NCI-H774 (cell line): ENCODE measurements at regions not wholly inside any gene's neighbourhood (a gene's known extent, or its start where the extent isn't known, plus 50 kb on each side); places are given as distances from the start of the nearest gene placed in this dataset.
"Not testable (repeated sequence)": the region's sequence is repeated elsewhere in the genome, so short reads cannot be mapped to it uniquely, and the experiment has no call there.

ENCODE experiments used
- DNase-seq: peaks from one replicate; lab custom pipeline; 2025; lab: John Stamatoyannopoulos, UW

DNA sequence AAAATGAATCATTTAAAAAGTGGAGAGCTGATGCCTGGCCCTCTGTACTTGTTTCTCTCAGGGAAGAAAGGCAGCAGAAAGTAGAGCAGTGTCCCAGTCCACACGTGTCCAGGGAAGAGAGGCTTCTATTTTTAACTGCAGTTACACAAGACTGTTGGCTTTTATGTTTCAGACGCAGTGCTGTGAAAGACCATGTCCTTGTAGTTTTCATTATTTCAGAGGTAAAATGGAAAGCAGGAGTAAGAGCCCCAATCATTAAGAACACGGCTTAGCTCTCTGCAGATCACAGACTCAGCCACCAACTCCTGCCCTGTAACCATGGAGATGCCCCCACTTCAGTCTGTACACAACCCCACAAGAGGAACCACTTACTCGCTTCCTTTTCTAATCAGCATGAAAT lies 336.3 kb downstream of the DAD1 start:
- DNase-seq, result no peak

DNA sequence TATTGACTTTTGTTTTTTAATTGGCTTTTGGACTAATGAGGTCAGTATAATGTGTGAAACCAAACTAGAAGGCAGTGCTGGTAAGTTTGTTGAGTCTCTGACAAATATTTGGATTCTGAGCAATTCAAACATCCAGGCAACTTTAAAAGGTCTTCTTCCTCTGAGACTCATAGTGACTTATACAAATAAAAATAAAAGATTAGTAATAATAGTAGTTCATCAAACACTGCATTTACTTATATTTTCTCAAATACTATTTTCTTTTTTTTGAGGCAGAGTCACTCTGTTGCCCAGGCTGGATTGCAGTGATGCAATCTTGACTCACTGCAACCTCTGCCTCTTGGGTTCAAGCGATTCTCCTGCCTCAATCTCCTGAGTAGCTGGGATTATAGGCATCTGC lies 337.9 kb downstream of the DAD1 start:
- DNase-seq, result no peak

DNA sequence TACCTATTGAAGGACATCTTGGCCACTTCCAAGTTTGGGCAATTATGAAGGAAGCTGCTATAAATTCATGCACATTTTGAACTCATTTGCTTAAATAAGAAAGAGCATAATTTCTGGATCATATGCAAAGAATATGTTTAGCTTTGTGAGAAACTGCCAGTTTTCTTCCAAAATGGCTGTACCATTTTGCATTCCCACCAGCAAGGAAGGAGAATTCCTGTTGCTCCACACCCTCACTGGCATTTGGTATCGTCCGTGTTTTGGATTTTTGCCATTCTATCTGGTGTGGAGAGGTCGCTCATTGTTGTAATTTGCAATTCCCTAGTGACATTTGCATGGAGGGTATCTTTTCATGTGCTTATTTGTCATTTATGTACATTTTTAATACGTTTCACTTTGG lies 339.3 kb downstream of the DAD1 start:
- no peak for DNase-seq

DNA sequence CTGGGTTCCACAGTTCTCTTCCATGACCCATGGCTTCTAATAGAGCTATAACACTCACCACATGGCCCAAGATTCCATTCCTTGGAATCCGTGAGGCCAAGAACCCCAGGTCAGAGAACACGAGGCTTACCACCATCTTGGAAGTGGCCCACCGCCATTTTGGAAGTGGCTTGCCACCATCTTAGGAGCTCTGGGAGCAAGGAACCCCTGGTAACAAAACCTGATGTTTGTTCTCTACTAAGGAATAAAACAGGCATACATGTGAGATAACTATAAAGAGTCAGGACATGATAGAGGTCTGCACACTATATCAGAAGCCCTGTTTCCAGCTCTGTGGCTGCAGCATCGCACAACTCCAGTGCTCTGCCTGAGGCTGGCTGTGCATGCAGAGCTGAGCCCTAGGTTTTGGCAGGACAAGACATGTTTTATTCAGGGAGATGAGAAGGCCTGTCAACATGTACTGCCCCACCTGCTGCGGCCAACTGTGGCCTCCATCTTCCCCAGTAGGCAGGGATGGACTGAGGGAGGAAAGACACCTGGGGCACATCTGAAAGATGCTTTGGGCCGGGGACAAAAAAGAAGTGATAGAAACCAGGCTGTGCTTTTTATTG lies 344.9 kb downstream of the DAD1 start:
- DNase-seq, result no peak

- not testable (repeated sequence) for DNase-seq
Measured at GRCh38 chr14:22238320-22238719, 350.7 kb downstream of the DAD1 start.

GRCh38 chr14:22233377-22233776 lies 355.6 kb downstream of the DAD1 start:
- no peak for DNase-seq

- DNase-seq, result no peak
Measured at GRCh38 chr14:22232933-22233332, 356.1 kb downstream of the DAD1 start.

DNA sequence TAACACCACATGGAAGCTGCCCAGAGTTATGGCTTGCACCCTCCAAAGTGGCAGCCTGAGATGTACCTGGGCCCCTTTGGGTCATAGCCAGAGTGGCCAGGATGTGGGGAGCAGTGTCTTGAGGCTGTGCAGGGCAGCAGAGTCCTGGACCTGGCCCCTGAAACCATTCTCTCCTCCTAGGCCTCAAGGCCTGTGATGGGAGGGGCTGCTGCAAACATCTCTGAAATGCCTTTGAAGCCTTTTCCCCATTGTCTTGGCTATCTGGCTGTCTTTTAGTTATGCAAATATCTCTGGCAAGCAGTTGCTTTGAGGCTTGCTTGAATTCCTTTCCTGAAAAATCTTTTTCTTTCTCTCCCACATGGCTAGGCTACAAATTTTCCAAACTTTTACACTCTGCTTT lies 356.5 kb downstream of the DAD1 start:
- DNase-seq, result no peak

GRCh38 chr14:22231018-22231417 lies 358.0 kb downstream of the DAD1 start:
- DNase-seq, result no peak

- no peak for DNase-seq
Measured at GRCh38 chr14:22230517-22230916, 358.5 kb downstream of the DAD1 start.

- no peak for DNase-seq
Measured at GRCh38 chr14:22227084-22227483, 361.9 kb downstream of the DAD1 start.

GRCh38 chr14:22226381-22226780 lies 362.6 kb downstream of the DAD1 start:
- DNase-seq, result no peak

DNA sequence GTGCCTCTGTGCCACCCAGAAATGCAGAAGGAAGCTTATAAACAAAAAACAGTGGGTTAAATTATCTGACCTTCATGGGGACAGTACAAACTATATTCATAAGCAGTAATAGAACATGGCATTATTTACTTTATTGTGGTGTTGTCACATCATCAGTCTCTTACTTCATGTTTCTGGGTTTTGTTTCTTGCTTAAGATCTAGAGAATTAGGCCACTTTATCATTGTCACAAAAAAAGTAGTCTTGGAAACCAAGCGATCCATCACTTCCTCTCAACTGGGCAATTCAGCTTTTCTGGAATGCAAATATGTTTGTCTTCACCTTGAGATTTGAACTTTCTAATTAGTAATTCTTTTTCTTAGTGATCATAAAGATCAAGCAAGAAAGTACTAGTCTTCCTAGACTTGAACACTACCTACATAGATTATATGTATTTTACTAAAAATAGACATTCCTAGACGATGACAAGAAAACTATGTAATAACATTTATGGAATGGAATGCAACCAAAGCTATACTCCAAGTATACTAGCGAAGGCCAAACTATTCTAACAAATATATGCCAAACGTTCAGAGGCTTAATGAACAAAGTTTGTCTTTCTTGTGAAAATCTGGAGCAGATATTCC lies 363.4 kb downstream of the DAD1 start:
- DNase-seq, result no peak

DNA sequence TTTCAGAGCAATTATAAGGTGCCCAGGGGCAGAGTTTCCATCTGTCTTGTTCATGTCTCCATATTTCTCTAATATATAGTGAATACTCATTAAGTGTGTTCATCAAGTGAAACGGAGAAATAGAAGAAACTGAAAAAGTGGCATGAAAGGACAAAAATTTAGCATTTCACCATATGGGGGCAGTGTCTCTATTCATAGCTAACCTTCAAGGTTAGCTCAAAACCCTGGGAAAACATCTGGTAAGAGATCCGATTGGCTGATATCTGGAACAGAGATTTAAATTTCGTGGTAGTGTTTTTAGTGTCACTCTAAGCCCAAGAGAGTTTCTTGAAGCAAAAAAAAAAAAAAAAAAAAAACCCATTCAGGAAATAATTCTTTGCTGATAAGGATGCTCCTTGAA lies 367.5 kb downstream of the DAD1 start:
- DNase-seq, result no peak

- no peak for DNase-seq
Measured at GRCh38 chr14:22220427-22220826, 368.6 kb downstream of the DAD1 start.

DNA sequence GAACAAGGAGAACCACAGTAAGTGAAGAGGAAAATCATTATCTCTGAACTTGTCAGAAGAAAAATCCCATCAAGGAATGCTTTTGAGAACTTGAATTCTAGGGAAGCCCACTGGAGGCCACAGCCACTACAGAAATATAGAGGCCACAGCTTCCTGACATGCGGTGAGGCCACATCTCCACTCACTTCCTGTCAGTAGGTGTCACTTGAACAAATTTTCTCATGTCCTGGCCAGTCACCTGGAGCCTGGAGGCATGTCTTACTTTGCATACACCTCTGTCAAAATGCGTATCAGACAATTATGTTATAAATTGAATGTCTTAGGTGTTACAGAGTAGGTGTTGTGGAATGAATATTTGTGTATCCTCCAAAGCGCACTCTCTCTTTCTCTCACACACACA lies 370.3 kb downstream of the DAD1 start:
- DNase-seq, result no peak

- no peak for DNase-seq
Measured at GRCh38 chr14:22213120-22213519, 375.9 kb downstream of the DAD1 start.

- DNase-seq, result no peak
Measured at GRCh38 chr14:22210906-22211305, 378.1 kb downstream of the DAD1 start.

DNA sequence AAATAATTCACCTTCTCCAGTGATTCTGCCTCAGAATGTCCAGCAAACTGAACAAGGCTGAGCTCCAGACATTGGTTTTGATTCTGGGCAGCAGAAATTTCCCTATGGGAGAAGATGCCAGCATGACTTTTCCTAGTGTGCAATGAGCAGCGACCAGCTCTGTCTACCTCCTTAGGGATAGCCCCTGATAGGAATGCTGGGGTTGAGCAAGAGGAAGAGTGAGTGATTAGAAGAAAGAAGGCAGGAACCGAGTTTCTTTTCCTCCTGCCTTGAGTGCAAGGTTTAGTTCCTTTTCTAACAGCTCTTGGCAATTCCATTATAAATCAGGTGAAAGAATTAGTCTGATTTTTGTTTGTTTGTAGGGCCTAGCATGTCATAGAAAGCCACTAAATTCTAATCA lies 379.0 kb downstream of the DAD1 start:
- DNase-seq, result no peak

- no peak for DNase-seq
Measured at GRCh38 chr14:22203036-22203435, 386.0 kb downstream of the DAD1 start.

DNA sequence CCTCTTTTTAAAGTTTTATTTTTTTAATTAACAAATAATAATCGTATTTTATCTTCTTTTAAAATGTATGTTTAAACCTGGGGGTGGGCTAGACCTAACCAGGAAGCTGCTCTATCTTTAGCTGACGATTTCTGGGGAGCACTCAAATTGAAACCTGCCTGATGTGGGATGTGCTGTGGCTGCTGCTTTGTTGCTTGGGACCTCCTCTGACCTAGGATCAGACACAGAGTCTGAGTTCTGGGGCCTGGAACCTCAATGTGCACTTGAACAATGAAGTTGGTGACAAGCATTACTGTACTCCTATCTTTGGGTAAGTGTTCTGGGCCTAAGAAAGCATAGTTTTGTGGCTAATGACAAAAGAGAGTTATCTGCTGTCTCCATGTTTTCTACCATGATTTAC lies 386.7 kb downstream of the DAD1 start:
- DNase-seq, result no peak

DNA sequence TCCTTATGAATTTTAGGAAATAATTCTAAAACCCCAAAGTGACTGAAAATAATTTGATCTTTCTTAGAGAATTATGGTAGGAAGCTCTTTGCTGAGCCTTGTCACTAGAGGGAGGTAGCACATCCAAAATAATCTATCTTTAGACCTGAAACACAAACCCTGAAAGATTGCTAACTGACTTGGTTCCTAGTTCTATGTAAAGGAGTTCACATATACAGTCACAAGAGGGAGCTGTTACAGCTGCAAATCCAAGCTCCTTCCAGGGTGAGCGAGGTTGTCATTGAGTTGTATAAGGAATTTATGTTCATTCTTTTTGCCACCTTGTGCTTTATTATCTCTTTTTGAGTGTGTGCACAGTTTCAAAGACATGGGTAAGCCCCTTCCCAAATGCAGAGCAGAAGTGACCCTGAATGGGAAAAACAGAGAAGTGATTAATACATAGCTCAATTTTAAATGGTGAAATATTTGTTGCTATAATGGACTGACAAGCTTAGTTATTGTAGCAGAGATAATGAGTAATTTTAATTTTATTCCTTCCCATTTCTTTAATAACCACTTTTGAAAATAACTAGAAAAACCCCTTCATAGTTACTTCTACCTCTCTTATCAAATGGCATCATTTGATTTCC lies 387.9 kb downstream of the DAD1 start:
- DNase-seq, result no peak

DNA sequence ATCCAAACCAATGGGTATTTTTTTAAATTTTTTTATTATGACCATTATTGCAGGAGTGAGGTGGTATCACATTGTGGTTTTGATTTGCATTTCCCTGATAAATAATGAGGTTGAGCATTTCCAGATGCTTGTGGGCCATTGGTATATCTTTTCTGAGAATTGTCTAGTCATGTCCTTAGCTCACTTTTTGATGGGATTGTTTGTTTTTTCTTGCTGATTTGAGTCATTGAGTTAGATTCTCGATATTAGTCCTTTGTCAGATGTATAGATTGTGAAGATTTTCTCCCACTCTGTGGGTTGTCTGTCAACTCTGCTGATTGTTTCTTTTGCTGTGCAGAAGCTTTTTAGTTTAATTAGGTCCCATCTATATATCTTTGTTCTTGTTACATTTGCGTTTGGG lies 388.9 kb downstream of the DAD1 start:
- DNase-seq, result not testable (repeated sequence)

- DNase-seq, result no peak
Measured at GRCh38 chr14:22194664-22195063, 394.4 kb downstream of the DAD1 start.
